NCI-H1105 (cell line): ENCODE measurements at regions not wholly inside any gene's neighbourhood (a gene's known extent, or its start where the extent isn't known, plus 50 kb on each side); places are given as distances from the start of the nearest gene placed in this dataset.
"Not testable (repeated sequence)": the region's sequence is repeated elsewhere in the genome, so short reads cannot be mapped to it uniquely, and the experiment has no call there.

ENCODE experiments used
- DNase-seq: peaks from one replicate; lab custom pipeline; 2025; lab: John Stamatoyannopoulos, UW

DNA sequence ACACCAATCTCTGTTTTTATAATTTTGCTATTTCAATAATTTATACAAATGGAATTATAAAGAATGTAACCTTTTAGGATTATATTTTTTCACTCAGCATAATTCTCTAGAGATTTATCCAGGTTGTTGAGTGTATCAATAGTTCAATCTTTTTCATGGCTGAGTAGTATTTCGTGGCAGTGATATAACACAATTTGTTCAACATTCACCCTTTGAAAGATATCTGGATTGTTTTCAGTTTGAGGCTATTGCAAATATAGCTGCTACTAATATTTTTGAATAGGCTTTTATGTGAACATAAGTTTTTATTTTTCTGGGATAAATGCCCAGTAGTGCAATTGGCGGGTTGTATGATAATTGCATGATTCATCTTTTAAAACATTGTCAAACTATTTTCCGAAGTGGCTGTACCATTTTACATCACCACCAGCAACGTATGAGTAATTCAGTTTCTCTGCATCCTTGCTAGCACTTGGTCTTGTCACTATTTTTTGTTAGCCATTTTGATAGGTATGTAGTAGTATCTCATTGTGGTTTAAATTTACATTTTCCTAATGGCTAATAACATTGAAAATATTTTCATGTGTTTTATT, 55.6 kb upstream of the ABCD3 start:
- DNase-seq, result no peak

DNA sequence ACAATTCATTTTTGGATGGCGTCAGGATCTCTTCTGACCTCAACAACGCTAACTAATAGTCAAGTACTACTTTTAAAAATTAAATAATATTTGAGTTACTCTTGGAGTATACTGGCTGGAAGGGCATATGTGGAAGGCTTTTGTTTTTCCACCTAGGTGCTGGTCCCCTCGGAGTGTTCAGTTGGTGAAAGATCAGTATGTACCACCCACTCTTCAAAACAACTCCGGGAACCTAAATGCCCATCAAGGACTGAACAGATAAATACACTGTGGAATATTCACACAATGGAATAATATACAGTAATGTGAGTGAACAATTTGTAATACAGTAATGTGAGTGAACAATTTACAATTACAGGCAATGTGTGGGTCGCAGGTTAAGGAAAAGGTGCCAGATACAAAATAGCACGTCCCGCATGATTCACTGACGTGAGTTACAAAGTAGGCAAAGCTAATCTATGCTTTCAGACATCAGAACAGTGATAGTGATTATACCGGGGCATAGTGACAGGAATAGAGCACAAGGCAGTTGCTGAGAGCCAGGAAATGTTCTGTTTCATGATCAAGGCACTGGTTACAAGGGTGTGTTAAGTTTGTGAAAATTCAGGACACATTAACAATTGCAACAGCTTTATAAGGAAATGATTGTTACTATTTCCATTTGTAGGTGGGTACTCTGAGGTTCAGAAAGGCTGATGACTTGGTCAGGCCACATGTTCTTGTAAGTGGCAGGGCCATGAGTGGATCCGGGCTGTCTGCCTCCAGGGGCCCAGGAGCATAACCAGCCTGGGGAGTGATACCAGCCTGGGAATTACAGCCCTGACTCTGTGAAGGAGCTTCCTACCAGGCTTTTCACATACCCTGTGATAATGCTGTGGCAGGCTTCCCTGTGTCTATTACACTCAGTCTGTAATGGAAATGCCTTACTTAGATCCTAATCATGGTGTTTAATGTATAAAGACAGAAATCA, 59.3 kb upstream of the ABCD3 start:
- DNase-seq, result no peak

DNA sequence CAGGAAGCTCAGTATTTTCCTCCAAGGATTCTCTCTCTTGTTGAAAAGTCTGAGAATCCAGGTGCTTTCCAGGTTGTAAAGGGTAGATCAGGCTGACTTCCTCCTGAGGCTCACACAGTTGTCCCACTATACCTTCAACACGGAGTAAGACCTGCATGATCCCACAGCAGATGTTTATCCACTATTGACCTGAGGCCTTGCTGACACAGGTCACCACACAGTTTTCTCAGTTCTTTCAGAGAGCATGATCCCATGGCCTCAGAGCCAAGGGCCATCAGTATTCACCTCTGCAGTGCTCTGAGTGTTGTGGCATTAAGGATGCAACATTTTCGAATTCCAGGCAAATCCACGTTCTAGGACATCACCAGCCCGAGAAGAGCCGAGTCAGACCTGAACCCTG, 60.5 kb upstream of the ABCD3 start:
- DNase-seq, result no peak

DNA sequence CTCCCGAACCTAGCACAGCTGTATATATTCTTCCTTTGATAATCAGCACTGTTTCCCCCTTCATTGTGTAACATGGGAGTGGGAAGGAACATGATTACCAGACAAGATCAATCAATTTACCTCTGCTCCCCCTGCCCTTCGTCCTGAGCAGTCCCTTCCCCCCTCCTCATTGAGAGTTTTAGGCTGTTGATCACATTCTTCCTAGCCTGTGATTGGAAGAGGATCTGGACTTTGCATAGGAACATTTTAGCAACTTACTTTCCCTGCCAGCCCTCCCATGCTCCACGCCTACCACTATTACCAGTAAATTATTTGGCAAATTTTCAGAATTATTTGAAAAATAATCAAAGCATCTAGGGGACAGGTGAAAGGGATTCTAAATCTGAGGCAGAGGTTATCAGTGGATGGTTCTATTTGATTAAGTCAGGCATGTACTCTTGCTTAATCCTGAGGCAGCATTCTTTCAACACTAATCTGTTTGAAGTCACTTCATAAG, 62.7 kb upstream of the ABCD3 start:
- no peak for DNase-seq

DNA sequence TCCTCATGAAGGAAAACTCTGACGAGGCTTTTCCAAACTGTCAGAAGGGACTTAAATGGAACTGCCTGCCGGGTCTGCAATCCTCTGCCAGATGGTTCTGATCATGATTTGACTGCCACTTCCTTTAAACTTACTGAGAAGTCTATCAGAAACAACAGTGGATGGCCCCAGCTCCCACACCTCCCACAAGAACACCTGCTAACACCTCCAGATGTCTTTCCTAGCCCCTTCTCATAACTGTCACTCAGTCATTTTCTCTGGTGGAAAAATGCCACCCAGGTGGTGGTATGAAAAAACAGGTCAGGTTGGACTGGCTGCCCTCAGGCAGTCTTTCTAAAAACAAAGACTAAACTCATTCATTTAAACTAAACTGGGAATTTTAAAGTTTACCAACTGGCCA, 66.7 kb upstream of the ABCD3 start:
- DNase-seq, result no peak

DNA sequence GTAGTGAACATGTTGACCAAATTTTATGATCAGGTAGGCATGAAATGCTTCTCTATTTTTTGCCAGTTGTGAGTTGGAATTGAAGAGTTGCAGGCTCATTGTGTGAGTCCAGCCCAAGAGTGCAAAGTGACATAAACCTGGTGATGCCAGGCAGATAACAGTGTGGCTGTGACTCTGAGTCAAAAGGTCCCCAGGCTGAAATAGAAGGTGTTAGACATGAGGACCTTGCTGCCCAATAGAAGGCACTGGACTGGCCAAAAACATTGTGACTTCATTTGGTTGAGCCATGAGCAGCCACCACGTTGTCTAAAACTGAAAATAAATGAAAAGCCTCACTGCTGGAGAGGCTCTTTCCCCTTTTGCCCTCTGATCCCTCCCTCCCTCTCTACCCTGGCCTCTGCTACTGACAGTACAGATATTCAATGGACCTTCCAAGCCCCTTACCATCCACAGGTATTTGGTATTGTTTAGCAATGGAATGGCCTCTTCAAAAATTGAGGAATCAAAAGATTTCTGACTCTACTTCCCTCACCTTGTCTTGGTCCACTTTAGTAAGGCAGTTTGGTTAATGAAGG, 67.8 kb upstream of the ABCD3 start:
- no peak for DNase-seq

DNA sequence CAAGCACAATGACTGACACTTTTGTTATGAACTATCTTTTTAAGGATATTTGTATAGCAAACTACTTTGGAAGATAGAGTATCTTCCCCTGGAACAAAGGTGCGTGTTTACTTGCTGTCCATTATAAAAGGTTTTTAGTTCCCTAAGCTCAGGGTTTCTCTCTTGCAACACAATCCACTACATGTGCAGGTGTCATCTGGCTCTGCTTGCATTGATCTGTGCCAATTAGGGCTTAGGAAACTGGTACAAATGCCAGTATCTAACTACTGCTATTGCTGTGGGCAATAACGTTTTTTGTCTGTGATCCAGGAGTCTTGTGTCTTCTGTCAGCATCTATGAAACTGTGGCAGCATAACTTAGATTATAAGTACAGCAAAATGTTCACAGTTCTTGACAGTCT, 68.3 kb upstream of the ABCD3 start:
- DNase-seq, result no peak

DNA sequence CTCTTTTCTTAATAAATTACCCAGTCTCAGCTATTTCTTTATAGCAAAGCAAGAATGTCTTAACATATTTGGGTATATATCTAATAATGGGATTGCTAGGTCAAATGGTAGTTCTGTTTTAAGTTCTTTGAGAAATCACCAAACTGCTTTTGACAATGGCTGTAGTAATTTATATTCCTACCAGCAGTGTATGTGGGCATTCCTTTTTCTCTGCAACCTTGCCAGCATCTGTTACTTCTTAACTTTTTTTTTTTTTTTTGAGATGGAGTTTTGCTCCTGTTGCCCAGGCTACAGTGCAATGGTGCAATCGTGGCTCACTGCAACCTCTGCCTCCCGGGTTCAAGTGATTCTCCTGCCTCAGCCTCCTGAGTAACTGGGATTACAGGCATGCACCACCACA, 69.8 kb upstream of the ABCD3 start:
- DNase-seq, result not testable (repeated sequence)

DNA sequence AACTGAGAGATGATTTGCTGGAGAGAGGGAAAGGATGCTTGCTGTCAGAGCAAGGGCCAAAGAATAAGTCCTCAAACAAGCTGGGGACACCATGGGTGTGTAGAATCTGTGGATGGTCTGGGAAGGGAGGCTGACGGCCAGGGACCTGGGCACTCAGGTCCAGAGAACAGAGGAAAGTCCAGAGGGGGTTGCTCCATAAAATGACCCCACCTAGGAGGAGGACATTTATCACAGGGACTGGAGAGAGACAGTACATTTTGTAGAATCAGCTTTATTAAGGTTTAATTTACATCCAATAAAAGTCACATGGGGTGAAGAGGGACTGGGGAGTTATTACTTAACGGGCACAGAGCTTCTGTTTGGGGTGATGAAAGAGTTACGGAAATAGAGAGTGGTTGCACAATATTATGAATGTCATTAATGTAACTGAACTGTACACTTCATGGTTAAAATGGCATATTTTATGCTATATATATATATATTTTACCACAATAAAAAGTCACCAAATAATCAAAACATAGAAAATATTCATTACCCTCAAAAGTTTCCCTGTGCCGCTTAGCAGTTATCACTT, 73.0 kb upstream of the ABCD3 start:
- DNase-seq, result no peak

DNA sequence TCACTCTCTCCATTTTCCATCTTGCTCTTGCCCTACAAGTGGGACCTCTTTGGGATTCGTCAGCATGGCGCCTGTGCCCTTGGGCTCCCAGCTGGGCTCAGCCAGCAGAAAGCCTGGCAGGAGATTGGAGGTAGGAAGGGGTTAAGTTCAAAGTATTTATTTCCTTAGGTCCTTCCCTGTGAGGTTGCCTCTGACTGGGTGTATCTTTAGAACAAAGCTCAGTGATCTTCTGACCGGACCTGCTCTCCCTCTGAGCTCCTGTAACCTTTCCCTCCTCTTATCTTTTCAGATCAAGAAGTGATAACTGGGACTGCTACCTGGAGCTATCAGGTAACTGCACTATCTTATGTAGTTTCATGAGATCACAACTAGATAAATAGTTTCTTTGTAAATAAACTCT, 75.8 kb upstream of the ABCD3 start:
- DNase-seq, result no peak

DNA sequence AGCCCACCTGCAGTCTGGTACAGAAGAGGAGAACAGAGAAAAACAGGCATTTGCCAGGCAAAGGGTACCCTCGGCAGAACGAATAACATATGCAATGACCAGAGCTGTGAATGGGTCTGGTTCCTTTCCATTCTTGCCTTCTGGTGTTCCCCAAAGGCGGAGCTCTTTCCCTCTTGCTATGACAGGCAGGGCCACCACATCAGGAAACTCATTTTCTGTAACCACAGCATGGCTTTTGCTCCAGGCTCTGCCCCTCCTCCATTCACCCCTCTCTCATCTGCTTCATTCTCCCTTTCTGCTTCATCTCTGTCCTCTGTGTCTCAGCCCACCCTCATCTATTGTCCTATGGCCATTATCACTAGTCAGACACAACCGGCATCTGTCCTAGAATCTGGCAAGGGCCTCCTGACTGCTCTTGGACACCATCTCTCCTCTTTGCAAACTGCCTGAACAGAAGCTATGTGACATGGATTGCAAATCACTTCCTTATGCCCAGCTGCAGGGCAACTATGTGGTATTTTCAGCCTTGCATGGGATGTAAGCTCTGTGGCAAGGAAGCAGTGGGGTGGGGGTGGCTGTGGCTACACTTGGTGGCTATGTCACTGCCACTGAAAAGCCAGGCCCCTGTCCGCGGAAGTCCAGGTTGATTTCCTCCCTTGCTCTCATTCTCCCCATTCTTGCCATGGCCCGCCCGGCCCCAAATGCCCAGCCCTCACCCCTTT, 78.8 kb upstream of the ABCD3 start:
- DNase-seq, result no peak

DNA sequence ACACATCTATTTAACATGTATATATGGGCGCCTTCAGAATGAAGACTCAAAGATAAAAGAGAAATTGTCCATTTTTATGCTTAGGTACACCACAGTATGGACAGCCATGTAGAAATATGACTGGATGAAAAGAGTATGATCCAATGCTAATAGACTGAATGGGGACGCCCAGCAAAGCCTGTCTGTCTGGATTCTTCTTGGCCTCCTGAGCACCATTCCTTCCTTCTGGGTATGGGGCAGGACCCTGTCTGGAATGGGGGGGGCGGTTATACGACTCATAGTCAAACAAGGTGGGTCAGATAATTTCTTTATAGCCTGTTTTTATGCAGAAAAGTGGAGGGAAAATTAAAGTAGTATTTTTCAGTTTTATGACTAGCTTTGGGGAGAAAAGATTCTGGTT, 81.2 kb upstream of the ABCD3 start:
- no peak for DNase-seq

DNA sequence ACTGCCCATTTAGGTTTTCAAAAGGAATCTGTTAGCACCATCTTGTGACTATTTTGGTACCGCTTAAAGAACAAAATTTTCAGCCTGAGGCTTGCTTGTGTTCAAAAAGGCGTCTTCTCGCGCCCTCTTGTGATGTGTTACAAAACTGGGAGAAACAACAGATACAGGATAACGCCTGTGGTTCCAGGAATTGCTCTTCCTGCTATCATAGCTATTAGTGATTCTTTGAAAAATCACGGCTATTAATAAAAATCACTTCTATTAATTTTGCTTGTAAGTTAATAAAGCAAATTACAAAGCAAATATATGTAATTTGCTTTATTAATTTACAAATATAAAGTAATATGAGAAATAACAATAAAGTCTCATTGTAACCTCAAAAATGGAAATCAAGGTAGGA, 82.2 kb upstream of the ABCD3 start:
- peak; percentile 7 for DNase-seq

DNA sequence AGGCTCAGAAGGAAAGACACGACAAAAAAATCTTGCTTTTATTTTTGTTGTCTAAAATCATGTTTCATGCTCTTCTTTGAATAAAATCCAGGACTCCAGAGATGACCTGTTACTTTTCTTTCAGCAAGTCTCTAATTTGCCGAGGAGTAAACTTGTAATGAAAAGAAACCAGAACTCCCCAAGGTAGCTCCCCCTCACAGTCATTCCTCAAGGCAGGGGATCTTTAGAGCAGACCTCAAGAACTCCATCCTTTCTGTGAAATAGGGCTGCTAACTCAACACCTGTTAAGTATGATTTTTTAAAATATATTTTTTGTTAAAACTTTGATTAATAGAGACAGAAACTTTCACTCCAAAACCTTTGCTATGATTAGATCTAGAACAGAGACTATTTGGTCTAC, 82.7 kb upstream of the ABCD3 start:
- no peak for DNase-seq

DNA sequence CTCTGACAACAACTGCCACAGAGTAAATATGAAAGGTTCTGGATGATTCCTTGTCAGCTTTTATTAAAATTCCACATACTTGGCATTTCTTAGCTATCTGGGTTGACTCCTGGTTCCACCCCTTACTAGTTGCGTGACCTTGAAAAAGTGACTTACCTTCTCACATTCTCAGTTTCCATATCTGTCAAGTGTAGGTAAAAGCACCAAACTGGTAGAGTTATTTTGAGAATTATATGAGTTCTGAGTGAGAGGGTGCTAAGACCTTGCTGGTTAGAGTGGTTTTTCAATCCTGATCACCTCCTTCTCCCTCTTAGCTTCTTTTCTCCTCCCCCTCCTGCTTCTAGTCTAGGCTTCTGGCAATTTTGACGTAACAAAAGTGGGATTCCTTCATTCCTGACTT, 83.4 kb upstream of the ABCD3 start:
- DNase-seq, result no peak

DNA sequence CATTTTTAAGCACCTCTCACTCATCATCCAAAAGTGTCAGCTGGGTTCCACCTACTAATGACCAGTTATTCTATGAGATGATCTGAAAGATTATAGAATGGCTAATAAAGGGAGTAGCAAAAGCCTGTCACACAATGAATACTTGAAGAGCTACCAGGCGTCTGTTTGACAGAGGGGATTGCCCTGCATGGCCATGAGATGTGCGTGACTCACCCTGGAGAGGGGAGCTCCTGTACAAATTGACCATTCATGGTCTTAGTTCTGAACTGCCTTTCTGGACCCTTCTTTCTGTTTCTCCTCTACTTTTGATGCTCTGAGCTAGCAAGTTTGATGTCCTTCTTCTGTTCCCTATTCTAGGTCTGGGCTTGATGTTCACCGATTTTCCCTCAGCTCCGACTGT, 85.2 kb upstream of the ABCD3 start:
- no peak for DNase-seq

DNA sequence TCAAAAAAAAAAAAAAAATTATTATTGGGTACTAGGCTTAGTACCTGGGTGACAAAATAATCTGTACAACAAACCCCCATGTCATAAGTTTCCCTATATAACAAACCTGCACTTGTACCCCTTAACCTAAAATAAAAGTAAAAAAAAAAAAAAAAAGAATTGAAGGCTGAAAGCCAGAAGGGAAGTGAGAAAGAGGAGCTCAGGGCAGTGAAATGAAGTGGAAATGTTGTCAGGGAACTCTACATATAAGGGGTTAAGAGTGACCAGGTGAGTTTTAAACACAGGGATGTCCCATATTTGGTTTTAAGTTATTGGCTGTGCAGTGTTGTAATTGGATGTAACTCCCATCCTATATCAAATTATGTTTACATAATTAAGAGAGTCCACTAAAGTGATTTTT, 85.7 kb upstream of the ABCD3 start:
- DNase-seq, result no peak

DNA sequence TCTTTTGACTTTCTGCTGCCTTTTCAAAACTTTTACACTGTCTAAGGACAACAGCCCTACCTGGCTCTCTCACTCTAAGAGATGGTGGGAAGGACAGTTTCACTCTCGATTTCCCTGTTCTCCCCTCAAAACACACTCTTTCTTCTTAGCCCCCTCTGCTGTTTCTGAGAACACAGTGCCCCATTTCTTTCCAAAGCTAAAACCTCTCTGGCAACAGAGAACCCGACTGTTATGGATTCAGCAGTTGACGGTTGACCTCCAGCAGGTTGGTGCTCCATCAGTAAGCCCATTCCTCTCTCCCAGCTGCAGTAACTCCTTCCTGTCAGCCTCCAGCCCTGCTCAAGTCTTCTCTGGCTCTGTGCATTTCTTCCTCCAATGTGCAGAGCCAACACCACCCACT, 88.2 kb upstream of the ABCD3 start:
- no peak for DNase-seq

DNA sequence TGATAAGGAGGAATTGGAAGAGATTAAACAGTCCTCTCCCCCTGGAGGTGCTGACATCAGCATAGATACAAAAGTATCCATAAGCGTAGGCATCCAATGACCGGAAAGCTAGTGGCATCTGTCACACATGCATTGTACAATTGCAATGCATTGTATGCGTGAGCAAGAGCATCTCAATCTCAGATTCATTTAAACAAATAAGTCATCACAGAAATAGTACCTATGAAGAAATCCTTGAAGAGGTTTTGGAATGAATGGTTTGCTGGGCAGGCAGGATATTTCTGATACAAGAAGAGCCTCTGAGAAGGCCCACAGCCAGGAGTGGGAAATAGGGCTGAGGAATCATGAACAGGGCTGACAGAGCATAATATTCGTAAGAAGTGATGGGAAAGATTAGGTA, 88.9 kb upstream of the ABCD3 start:
- no peak for DNase-seq

DNA sequence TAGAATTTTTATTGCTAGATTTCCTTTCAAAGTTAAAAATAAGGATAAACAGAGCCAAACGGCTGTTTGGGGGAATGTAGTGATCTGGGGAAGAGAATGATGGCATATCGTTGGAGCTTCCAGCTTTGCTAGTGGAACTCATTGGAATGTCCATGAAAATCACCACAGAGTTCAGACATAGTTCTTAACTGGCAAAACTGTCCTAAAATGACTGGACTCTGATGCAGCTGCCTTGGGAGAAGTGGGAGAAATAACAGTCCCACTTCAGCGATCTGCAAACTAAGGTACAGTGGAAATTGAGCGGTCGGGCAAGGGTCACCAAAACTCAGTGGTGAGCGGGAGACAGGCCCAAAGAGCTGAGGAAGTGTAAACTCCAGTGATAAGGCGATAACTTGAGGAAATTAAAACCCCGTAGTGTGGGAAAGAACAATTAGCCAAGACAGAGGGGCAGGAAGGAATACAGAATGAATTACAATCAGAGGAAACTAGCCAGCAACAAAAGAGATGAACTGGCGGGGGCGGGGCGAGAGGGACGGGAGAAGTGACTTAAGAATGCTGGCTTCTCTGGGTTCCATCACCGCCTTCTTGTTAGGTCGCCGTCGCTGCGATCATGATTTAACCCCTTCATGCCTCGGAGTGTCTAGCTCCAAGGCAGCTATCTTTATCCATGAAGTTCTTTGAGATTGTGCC, 89.8 kb upstream of the ARHGAP29 start:
- no peak for DNase-seq

DNA sequence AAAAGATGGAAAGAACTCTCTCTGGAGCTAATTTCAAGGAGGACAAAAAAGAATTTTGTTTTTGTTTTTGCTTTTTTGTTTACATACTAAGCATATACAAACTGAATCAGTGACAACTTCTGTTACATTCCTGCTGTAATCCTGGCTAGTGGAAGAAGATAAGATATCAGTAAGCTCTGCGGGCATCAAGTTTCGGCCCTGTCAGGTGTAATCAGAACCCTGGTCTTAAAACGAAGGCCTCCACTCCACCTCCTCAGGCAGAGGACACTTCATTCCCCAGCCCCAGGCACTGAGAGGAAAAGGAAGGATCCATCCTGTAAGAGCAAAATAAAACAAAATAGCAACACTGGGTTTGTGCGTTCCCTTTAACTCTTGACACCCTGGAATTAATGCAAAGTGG, 88.9 kb upstream of the ARHGAP29 start:
- DNase-seq, result no peak
